Psoas muscle (tissue), 7 donors: ENCODE measurements at regions not wholly inside any gene's neighbourhood (a gene's known extent, or its start where the extent isn't known, plus 50 kb on each side); places are given as distances from the start of the nearest gene placed in this dataset.

ENCODE experiments used
- ATAC-seq, 4 donors: fragments of 200-7000 bp; cut with Tn5 transposase; one replicate each; pipeline ENCODE4 v1.9.1; 2020; ENCODE audit warnings: moderate library complexity in 3 of 4, mild to moderate bottlenecking in 2 of 4
- DNase-seq, 2 donors: peaks; one replicate each; pipeline ENCODE4 v3.0.0-alpha.2; 2020
- H3K27ac ChIP-seq: fragments of 200-600 bp; one replicate; pipeline ENCODE4 v1.8.0; 2022
- H3K27me3 ChIP-seq, 3 donors: fragments of 200-600 bp in 1 of 3; one replicate each; pipeline versions ENCODE4 v1.6.1 to v1.8.0; 2013 to 2022; ENCODE audit warnings: low read length in 2 of 3, mild to moderate bottlenecking in 2 of 3, moderate library complexity in 1 of 3; ENCODE audit not compliant: insufficient read depth in 3 of 3
- H3K36me3 ChIP-seq, 2 donors: fragments of 200-600 bp in 1 of 2; one replicate each; pipeline versions ENCODE4 v1.6.1 to v1.8.0; 2013 to 2022; ENCODE audit warnings: low read depth in 1 of 2, mild to moderate bottlenecking in 1 of 2, moderate library complexity in 1 of 2; ENCODE audit not compliant: insufficient read depth in 1 of 2
- H3K4me1 ChIP-seq: fragments of 200-600 bp; one replicate; pipeline ENCODE4 v1.8.0; 2022
- H3K4me3 ChIP-seq: fragments of 200-600 bp; one replicate; pipeline ENCODE4 v1.8.0; 2022; ENCODE audit warnings: mild to moderate bottlenecking
- H3K9me3 ChIP-seq: fragments of 200-600 bp; one replicate; pipeline ENCODE4 v1.8.0; 2022
- CTCF ChIP-seq: fragments of 200-600 bp; IDR thresholded peaks from one replicate; pipeline ENCODE4 v1.8.0; 2022; ENCODE audit warnings: antibody characterized with exemption
- WGBS, 3 donors: extraction: QIAGEN DNeasy Blood & Tissue Kit; methylation state at CpG; one replicate each; pipeline versions ENCODE4 v1.1.6 to v1.1.7; 2013; 5-methylcytosine and 5-hydroxymethylcytosine counted together
- intact Hi-C, 2 donors: fragments of 100-400 bp; cut with DNase I; formaldehyde crosslinking; loops; one replicate each; pipeline versions ENCODE4 v1.11.0 to v1.14.2; 2022
- donor health status: healthy with polysubstance abuse.
- donor health status: DM: no; HTN: no; CAD: no; lungs with moderate emphysema.
- donor health status: Bipolar disorder and iron deficiency.
- donor health status: healthy.
- donor health status: DM: yes; HTN: yes; CAD: no.
- donor health status: DM: no; HTN: no; CAD: no.
- donor health status: DM: yes; HTN: yes; CAD: no.

DNA sequence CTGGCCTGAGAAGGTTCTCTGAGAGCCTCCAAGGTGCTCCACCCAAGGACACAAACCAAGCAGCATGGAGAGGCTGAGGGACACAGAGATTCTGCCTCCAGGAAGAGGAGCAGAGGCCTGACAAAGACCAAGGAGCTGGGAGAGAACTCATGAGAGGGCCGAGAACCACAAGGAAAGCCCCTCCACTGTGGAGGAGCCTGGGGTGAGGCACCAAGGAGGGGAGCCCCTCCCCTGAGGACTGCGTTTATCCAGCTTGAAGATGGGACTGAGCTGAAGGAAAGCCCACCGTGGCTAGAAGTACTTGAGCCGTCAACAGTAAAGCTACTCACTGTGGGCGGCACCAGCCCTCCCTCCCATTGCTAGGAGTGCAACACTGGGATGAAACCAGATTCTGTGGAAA is 63.1 kb upstream of the MEF2A start:
- intact Hi-C loops: no loop called here
- DNase-seq (no peak), ATAC-seq (no peak)
- no peak for TF ChIP-seq CTCF
- H3K9me3 ChIP-seq: no peaks in the 10 kb centered on the region
- H3K27me3 ChIP-seq: no peaks in the 10 kb centered on the region
- no peaks in the 10 kb centered on the region for H3K36me3 ChIP-seq
- WGBS, 3 donors: 93 to 96% (median 96%) methylated on average over 5 of the region's 5 CpGs
- no peak overlapping the region for H3K4me3 ChIP-seq
- peaks cover 25% of the 10 kb centered on the region for H3K4me1 ChIP-seq
- H3K27ac ChIP-seq: no peak overlapping the region

DNA sequence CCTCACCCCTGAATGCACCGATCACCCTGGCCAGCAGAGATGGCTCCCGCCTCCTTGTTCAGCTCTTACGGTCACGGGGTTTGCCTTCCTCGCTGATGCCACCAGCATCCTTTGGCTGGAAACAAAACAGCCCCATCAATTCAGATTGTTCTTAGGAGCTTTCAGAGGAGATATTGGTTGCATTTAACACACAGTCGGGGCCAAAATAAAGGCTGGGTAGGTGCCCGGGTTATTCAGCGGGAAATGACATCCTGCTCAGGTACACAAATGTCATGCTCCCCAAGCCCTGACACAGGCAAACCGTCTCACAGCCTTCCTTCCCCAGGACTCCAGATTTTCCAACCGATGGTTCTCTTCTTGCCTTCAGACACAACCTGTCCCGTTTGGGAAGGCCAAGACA is 62.4 kb upstream of the MEF2A start:
- intact Hi-C loops: no loop called here
- WGBS, 3 donors: 85 to 92% (median 91%) methylated on average over 11 of the region's 11 CpGs

GRCh38 chr15:99504071-99504822 is 61.5 kb upstream of the MEF2A start:
- WGBS, 3 donors: 92 to 96% (median 93%) methylated on average over 9 of the region's 9 CpGs
- no peaks in the 10 kb centered on the region for H3K27me3 ChIP-seq
- no peaks in the 10 kb centered on the region for H3K36me3 ChIP-seq
- DNase-seq (no peak), ATAC-seq (no peak)
- peaks cover 40% of the 10 kb centered on the region for H3K4me1 ChIP-seq
- H3K4me3 ChIP-seq: no peak overlapping the region
- H3K27ac ChIP-seq: no peak overlapping the region
- intact Hi-C loops: no loop called here
- TF ChIP-seq CTCF: no peak
- H3K9me3 ChIP-seq: no peaks in the 10 kb centered on the region

More for the DNA sequence above, 62.4 kb upstream of the MEF2A start:
- Histone ChIP-seq H3K4me3 (no peak overlapping the region), H3K27me3 (no peaks in the 10 kb centered on the region), H3K27ac (no peak overlapping the region), H3K4me1 (peaks cover 31% of the 10 kb centered on the region), H3K9me3 (no peaks in the 10 kb centered on the region), H3K36me3 (no peaks in the 10 kb centered on the region)
- TF ChIP-seq CTCF: no peak
- ATAC-seq (no peak), DNase-seq (no peak)

DNA sequence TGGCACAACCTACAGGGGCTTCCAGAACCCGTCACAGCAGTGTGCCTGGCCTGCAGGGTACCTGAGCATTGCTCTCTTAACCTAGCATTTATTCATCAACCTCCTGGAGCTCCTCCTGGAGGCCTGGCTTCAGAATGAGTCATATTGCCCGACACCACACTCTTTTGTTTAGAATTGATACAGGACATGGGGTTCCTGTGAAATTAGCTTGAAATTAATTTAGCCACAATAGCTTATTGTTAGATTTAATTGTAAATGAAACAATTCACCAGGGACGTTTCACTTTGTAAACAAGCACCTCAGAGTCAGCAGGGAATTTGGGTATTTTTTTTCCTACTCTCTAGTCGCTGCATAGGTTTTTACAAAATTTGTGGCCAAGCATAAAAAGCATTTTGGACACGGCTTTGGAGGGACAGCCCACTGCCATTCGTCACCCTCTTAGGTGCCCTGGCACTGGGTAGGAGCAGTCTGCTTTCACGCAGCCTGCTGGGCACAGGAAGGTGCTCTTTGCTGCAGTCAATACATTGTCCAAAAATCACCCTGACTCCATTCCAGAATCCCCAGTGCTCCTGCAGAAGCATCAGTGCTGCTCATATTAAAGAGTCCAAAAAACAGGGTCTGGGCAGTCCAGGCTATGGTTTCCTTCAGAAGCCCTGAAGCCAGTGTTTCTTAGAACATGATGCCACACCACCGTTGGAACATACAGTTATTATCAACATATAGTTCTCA is 60.8 kb upstream of the MEF2A start:
- no peak for DNase-seq
- H3K27ac ChIP-seq: peak overlapping the region; percentile 19
- ATAC-seq: no peak
- intact Hi-C loops: loop anchor here in 1 of 2 donors (5.0 kb wide), 1 partner anchor 33 kb away; no protein-coding TSS in a partner anchor
- H3K27me3 ChIP-seq: no peaks in the 10 kb centered on the region
- WGBS, 3 donors: 63 to 71% (median 67%) methylated on average over 8 of the region's 8 CpGs
- no peaks in the 10 kb centered on the region for H3K36me3 ChIP-seq
- no peaks in the 10 kb centered on the region for H3K9me3 ChIP-seq
- peaks cover 47% of the 10 kb centered on the region for H3K4me1 ChIP-seq
- no peak for TF ChIP-seq CTCF
- H3K4me3 ChIP-seq: no peak overlapping the region
